H1 (cell line): ENCODE measurements at regions not wholly inside any gene's neighbourhood (a gene's known extent, or its start where the extent isn't known, plus 50 kb on each side); places are given as distances from the start of the nearest gene placed in this dataset.

Source experiments
- BACH1 ChIP-seq: IDR thresholded peaks from 2 replicates; pipeline ENCODE4 v1.6.1; 2012; ENCODE audit warnings: low read length, improper control_type of control experiment
- SP1 ChIP-seq: IDR thresholded peaks from 2 replicates; pipeline ENCODE4 v1.6.1; 2011; ENCODE audit warnings: low read depth, low read length
- TF ChIP-seq, protein P1 (sequence below): IDR thresholded peaks from 2 replicates; pipeline ENCODE4 v1.6.1; 2012; ENCODE audit warnings: inconsistent platforms
- TF ChIP-seq, protein P2 (sequence below): IDR thresholded peaks from 2 replicates; pipeline ENCODE4 v1.6.1; 2012; ENCODE audit warnings: inconsistent platforms
- TF ChIP-seq, protein P3 (sequence below): fragments of 300-600 bp; sonication (generic); IDR thresholded peaks from 2 replicates; pipeline ENCODE4 v1.7.1; 2012; ENCODE audit warnings: low read length, moderate library complexity, mild to moderate bottlenecking, inconsistent platforms; ENCODE audit not compliant: insufficient replicate concordance

DNA sequence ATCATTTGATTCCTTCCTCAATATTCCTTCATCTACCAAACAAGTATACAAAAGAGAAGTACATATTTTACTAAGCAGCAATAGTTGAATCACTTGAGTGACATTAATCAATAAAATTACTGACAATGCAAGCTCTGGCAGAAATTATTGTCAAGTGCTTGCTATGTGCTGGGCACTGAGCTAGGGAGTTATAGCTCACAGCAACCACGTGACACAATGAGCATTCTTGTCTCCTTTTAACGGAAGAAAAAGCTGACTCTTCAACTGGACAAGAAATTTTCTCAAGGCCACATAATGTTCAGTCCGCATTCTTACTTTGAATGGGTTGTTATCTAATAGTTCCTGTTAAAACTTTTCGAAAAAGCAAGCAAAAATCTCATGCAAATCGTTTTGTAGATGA, 500.1 kb downstream of the PYDC2 start (continued):
- TF ChIP-seq, protein P1, sequence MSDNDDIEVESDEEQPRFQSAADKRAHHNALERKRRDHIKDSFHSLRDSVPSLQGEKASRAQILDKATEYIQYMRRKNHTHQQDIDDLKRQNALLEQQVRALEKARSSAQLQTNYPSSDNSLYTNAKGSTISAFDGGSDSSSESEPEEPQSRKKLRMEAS = no peak
- no peak for TF ChIP-seq BACH1
- TF ChIP-seq, protein P2, sequence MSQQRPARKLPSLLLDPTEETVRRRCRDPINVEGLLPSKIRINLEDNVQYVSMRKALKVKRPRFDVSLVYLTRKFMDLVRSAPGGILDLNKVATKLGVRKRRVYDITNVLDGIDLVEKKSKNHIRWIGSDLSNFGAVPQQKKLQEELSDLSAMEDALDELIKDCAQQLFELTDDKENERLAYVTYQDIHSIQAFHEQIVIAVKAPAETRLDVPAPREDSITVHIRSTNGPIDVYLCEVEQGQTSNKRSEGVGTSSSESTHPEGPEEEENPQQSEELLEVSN = no peak
- TF ChIP-seq, protein P3, sequence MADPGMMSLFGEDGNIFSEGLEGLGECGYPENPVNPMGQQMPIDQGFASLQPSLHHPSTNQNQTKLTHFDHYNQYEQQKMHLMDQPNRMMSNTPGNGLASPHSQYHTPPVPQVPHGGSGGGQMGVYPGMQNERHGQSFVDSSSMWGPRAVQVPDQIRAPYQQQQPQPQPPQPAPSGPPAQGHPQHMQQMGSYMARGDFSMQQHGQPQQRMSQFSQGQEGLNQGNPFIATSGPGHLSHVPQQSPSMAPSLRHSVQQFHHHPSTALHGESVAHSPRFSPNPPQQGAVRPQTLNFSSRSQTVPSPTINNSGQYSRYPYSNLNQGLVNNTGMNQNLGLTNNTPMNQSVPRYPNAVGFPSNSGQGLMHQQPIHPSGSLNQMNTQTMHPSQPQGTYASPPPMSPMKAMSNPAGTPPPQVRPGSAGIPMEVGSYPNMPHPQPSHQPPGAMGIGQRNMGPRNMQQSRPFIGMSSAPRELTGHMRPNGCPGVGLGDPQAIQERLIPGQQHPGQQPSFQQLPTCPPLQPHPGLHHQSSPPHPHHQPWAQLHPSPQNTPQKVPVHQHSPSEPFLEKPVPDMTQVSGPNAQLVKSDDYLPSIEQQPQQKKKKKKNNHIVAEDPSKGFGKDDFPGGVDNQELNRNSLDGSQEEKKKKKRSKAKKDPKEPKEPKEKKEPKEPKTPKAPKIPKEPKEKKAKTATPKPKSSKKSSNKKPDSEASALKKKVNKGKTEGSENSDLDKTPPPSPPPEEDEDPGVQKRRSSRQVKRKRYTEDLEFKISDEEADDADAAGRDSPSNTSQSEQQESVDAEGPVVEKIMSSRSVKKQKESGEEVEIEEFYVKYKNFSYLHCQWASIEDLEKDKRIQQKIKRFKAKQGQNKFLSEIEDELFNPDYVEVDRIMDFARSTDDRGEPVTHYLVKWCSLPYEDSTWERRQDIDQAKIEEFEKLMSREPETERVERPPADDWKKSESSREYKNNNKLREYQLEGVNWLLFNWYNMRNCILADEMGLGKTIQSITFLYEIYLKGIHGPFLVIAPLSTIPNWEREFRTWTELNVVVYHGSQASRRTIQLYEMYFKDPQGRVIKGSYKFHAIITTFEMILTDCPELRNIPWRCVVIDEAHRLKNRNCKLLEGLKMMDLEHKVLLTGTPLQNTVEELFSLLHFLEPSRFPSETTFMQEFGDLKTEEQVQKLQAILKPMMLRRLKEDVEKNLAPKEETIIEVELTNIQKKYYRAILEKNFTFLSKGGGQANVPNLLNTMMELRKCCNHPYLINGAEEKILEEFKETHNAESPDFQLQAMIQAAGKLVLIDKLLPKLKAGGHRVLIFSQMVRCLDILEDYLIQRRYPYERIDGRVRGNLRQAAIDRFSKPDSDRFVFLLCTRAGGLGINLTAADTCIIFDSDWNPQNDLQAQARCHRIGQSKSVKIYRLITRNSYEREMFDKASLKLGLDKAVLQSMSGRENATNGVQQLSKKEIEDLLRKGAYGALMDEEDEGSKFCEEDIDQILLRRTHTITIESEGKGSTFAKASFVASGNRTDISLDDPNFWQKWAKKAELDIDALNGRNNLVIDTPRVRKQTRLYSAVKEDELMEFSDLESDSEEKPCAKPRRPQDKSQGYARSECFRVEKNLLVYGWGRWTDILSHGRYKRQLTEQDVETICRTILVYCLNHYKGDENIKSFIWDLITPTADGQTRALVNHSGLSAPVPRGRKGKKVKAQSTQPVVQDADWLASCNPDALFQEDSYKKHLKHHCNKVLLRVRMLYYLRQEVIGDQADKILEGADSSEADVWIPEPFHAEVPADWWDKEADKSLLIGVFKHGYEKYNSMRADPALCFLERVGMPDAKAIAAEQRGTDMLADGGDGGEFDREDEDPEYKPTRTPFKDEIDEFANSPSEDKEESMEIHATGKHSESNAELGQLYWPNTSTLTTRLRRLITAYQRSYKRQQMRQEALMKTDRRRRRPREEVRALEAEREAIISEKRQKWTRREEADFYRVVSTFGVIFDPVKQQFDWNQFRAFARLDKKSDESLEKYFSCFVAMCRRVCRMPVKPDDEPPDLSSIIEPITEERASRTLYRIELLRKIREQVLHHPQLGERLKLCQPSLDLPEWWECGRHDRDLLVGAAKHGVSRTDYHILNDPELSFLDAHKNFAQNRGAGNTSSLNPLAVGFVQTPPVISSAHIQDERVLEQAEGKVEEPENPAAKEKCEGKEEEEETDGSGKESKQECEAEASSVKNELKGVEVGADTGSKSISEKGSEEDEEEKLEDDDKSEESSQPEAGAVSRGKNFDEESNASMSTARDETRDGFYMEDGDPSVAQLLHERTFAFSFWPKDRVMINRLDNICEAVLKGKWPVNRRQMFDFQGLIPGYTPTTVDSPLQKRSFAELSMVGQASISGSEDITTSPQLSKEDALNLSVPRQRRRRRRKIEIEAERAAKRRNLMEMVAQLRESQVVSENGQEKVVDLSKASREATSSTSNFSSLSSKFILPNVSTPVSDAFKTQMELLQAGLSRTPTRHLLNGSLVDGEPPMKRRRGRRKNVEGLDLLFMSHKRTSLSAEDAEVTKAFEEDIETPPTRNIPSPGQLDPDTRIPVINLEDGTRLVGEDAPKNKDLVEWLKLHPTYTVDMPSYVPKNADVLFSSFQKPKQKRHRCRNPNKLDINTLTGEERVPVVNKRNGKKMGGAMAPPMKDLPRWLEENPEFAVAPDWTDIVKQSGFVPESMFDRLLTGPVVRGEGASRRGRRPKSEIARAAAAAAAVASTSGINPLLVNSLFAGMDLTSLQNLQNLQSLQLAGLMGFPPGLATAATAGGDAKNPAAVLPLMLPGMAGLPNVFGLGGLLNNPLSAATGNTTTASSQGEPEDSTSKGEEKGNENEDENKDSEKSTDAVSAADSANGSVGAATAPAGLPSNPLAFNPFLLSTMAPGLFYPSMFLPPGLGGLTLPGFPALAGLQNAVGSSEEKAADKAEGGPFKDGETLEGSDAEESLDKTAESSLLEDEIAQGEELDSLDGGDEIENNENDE = no peak
- no peak for TF ChIP-seq SP1
